ENCODE measurements at regions not wholly inside any gene's neighbourhood (a gene's known extent, or its start where the extent isn't known, plus 50 kb on each side); places are given as distances from the start of the nearest gene placed in this dataset.
A peak's percentile ranks its signal among the peaks of the same experiment; 100 is the strongest.

- Histone ChIP-seq H3K9me3 (replicated peaks; ENCODE audit: control insufficient read depth, insufficient read depth, low read depth, low read length) (no peaks in the 10 kb centered on the region), H3K27ac (ENCODE audit: extremely low read depth, low read depth, low read length) (no peak overlapping the region), H3K79me2 (ENCODE audit: control insufficient read depth, insufficient read depth, low read length) (no peaks in the 10 kb centered on the region), H3K4me3 (no peak overlapping the region), H3K36me3 (ENCODE audit: control insufficient read depth, insufficient read depth, low read length) (no peaks in the 10 kb centered on the region), H3K27me3 (ENCODE audit: control insufficient read depth in 2 of 2, insufficient read depth in 2 of 2, low read length in 2 of 2) (peaks cover 0 to 18% of the 10 kb centered on the region in 2 experiments; a peak in 2 of 5 replicates), H3K4me2 (ENCODE audit: insufficient read depth, low read length) (no peak overlapping the region), H3K9me1 (ENCODE audit: control insufficient read depth, insufficient read depth, low read length) (no peaks in the 10 kb centered on the region), H3K4me1 (replicated peaks in 1 of 2; ENCODE audit: control insufficient read depth in 2 of 2, insufficient read depth in 2 of 2, low read length in 2 of 2) (no peaks in the 10 kb centered on the region), H2AFZ (ENCODE audit: low read depth, low read length) (no peak overlapping the region), H4K20me1 (replicated peaks; ENCODE audit: control insufficient read depth, insufficient read depth, low read length) (no peaks in the 10 kb centered on the region), H3K9ac (ENCODE audit: insufficient read depth in 1 of 2, low read depth in 2 of 2, low read length in 2 of 2) (no peak overlapping the region)
- in situ Hi-C loops (cut with MboI) (no loop called here), intact Hi-C loops (cut with micrococcal nuclease) (no loop called here)
- no peak for ATAC-seq
- ChIA-PET POLR2A (no interaction called here), CTCF (ENCODE audit: low intra/inter-chr PET ratio) (no interaction called here)
- under 1% methylated on average over 11 of the region's 11 CpGs for WGBS (ENCODE audit: insufficient coverage, low coverage, missing lambda C conversion rate)
- BruUV-seq (replicated peaks), result no TSS peak
- FAIRE-seq, result no peak
- DNase-seq (ENCODE audit: extremely low read depth in 1 of 4, low spot score in 3 of 4), result no peak
- TF ChIP-seq GABPA (tag; conservative IDR thresholded peaks at IDR 0.05; ENCODE audit: low read depth), result 0 out of 2 replicates have a peak, but pooled peaks have one; percentile 28
- no peak for TF ChIP-seq ARID3B (CRISPR knock-in tag; IDR thresholded peaks at IDR 0.05; ENCODE audit: borderline replicate concordance)
Measured at GRCh38 chr12:115002434-115002833, 318.5 kb upstream of the TBX3 start.

- Histone ChIP-seq H2AFZ (ENCODE audit: low read depth, low read length) (no peak overlapping the region), H3K9ac (ENCODE audit: insufficient read depth in 1 of 2, low read depth in 2 of 2, low read length in 2 of 2) (no peak overlapping the region), H3K79me2 (ENCODE audit: control insufficient read depth, insufficient read depth, low read length) (no peaks in the 10 kb centered on the region), H3K4me1 (replicated peaks in 1 of 2; ENCODE audit: control insufficient read depth in 2 of 2, insufficient read depth in 2 of 2, low read length in 2 of 2) (no peaks in the 10 kb centered on the region), H3K4me3 (no peak overlapping the region), H3K4me2 (ENCODE audit: insufficient read depth, low read length) (no peak overlapping the region), H3K27ac (ENCODE audit: extremely low read depth, low read depth, low read length) (no peak overlapping the region), H4K20me1 (replicated peaks; ENCODE audit: control insufficient read depth, insufficient read depth, low read length) (no peaks in the 10 kb centered on the region), H3K27me3 (ENCODE audit: control insufficient read depth in 2 of 2, insufficient read depth in 2 of 2, low read length in 2 of 2) (peaks cover 0 to 16% of the 10 kb centered on the region in 2 experiments; a peak in 2 of 5 replicates), H3K9me3 (replicated peaks; ENCODE audit: control insufficient read depth, insufficient read depth, low read depth, low read length) (no peaks in the 10 kb centered on the region), H3K9me1 (ENCODE audit: control insufficient read depth, insufficient read depth, low read length) (no peaks in the 10 kb centered on the region), H3K36me3 (ENCODE audit: control insufficient read depth, insufficient read depth, low read length) (no peaks in the 10 kb centered on the region)
- no TSS peak for BruUV-seq (replicated peaks)
- TF ChIP-seq ZNF639 (CRISPR knock-in tag; conservative IDR thresholded peaks at IDR 0.05 in 1 of 2, IDR thresholded peaks at IDR 0.05 in 1 of 2), result peak in 1 of 2 experiments; percentile 42; a peak in 2 of 4 replicates
- TF ChIP-seq BDP1 (IDR thresholded peaks at IDR 0.05; ENCODE audit: insufficient read depth, insufficient read length), result no peak
- ChIA-PET POLR2A (no interaction called here), CTCF (ENCODE audit: low intra/inter-chr PET ratio) (no interaction called here)
- DNase-seq (ENCODE audit: extremely low read depth in 1 of 4, low spot score in 3 of 4), result no peak
- ATAC-seq, result no peak
- no peak for FAIRE-seq
- WGBS (ENCODE audit: insufficient coverage, low coverage, missing lambda C conversion rate), result 2% methylated on average over 9 of the region's 9 CpGs
- in situ Hi-C loops (cut with MboI) (no loop called here), intact Hi-C loops (cut with micrococcal nuclease) (no loop called here)
Measured at GRCh38 chr12:115001571-115002180, 317.7 kb upstream of the TBX3 start.

Data from K562 (cell line).